Testis (tissue), 2 donors: ENCODE measurements at regions not wholly inside any gene's neighbourhood (a gene's known extent, or its start where the extent isn't known, plus 50 kb on each side); places are given as distances from the start of the nearest gene placed in this dataset.

Experiments used
- POLR2A ChIP-seq: fragments of 450-650 bp; IDR thresholded peaks from one replicate; pipeline ENCODE4 v1.6.1; 2017; ENCODE audit warnings: antibody characterized with exemption, mild to moderate bottlenecking, moderate library complexity
- TF ChIP-seq, protein P1 (sequence below), 3 experiments: fragments of 450-650 bp in 2 of 3; fragments of 200-600 bp in 1 of 3; sonication (generic) in 1 of 3; IDR thresholded peaks; one replicate each; pipeline ENCODE4 v1.5.1; 2016 to 2019; ENCODE audit warnings: antibody characterized with exemption in 3 of 3, mild to moderate bottlenecking in 2 of 3, moderate library complexity in 1 of 3

DNA sequence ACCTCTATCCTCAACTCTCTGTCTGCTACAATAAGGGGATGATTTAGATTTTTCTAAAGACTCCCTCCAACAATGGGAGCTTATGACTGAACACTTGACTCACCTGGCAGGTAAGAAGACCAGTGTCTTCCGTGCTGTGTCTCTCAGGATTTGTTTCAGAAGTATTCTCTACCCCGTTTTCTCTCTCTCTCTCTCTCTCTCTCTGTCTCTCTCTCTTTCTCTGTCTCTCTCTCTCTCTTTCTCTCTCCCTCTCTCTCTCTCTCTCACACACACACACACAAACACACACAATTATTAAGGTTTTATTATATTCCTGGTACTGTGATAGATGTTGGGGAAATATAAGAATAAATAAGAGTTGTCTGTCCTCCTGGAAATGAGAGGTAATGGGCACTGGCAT is 263.9 kb downstream of the TOX3 start:
- TF ChIP-seq, protein P1, sequence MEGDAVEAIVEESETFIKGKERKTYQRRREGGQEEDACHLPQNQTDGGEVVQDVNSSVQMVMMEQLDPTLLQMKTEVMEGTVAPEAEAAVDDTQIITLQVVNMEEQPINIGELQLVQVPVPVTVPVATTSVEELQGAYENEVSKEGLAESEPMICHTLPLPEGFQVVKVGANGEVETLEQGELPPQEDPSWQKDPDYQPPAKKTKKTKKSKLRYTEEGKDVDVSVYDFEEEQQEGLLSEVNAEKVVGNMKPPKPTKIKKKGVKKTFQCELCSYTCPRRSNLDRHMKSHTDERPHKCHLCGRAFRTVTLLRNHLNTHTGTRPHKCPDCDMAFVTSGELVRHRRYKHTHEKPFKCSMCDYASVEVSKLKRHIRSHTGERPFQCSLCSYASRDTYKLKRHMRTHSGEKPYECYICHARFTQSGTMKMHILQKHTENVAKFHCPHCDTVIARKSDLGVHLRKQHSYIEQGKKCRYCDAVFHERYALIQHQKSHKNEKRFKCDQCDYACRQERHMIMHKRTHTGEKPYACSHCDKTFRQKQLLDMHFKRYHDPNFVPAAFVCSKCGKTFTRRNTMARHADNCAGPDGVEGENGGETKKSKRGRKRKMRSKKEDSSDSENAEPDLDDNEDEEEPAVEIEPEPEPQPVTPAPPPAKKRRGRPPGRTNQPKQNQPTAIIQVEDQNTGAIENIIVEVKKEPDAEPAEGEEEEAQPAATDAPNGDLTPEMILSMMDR (IDR thresholded peaks at IDR 0.05): no peak
- no peak for TF ChIP-seq POLR2A
